Epithelial cell of proximal tubule (primary cell): ENCODE measurements at regions not wholly inside any gene's neighbourhood (a gene's known extent, or its start where the extent isn't known, plus 50 kb on each side); places are given as distances from the start of the nearest gene placed in this dataset.
A peak's percentile ranks its signal among the peaks of the same experiment; 100 is the strongest.
"Not testable (repeated sequence)": the region's sequence is repeated elsewhere in the genome, so short reads cannot be mapped to it uniquely, and the experiment has no call there.

ENCODE experiments used
- DNase-seq: peaks from one replicate; pipeline ENCODE4 v3.0.0-alpha.2; 2011; ENCODE audit warnings: low read depth
- H3K4me3 ChIP-seq: 2 replicates; pipeline ENCODE4 v1.5.1; 2011; ENCODE audit warnings: low read depth, mild to moderate bottlenecking, low read length
- TF ChIP-seq, protein P1 (sequence below): conservative IDR thresholded peaks from 2 replicates; pipeline ENCODE4 v1.5.1; 2012; ENCODE audit warnings: low read depth, mild to moderate bottlenecking, low read length

DNA sequence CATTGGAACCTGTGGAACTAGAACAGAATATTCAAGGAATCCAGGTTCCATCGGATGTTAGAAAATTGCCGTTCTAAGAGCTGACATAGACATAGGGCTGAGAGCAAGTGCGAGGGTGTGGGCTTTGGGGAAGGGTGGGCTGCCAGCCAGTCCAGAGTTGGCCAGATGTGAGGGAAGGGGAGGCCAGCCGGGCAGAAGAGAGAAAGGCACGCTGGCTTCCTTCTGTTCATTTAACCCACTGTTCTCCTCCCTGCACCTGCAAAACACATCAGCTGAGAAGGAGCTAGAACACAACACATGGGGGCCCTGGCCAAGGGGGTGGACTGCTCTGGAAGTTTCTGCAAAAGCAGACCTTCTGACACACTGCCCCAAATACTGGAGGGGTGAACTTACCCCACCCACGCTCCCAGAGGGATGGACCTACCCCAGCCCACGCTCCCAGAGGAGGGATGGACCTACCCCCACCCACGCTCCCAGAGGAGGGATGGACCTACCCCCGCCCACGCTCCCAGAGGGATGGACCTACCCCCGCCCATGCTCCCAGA lies 98.0 kb downstream of the SHANK2 start:
- TF ChIP-seq, protein P1, sequence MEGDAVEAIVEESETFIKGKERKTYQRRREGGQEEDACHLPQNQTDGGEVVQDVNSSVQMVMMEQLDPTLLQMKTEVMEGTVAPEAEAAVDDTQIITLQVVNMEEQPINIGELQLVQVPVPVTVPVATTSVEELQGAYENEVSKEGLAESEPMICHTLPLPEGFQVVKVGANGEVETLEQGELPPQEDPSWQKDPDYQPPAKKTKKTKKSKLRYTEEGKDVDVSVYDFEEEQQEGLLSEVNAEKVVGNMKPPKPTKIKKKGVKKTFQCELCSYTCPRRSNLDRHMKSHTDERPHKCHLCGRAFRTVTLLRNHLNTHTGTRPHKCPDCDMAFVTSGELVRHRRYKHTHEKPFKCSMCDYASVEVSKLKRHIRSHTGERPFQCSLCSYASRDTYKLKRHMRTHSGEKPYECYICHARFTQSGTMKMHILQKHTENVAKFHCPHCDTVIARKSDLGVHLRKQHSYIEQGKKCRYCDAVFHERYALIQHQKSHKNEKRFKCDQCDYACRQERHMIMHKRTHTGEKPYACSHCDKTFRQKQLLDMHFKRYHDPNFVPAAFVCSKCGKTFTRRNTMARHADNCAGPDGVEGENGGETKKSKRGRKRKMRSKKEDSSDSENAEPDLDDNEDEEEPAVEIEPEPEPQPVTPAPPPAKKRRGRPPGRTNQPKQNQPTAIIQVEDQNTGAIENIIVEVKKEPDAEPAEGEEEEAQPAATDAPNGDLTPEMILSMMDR = no peak
- DNase-seq = no peak

DNA sequence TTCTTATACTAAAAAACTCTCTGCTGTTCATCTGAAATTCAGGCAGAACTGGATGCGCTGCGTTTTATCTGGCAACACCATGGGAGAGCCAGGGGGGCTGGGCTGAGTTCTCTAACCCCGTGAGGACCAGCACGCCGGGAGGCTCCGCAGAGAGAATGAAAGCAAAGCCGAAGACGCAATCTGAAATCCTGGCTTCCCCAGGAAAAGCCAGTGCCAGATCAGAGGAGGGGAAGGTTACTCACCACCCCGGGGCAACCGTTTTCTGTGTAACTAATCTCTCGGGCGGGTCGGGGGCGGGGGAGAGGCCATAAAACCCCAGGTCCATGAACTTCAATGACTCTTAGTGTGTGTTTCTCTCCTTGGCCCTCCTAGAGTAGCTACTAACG lies 99.4 kb downstream of the SHANK2 start:
- peak; percentile 40 for DNase-seq
- peak overlapping the region; percentile 46 for H3K4me3 ChIP-seq

More for the DNA sequence above, 98.0 kb downstream of the SHANK2 start:
- no peak overlapping the region for H3K4me3 ChIP-seq

DNA sequence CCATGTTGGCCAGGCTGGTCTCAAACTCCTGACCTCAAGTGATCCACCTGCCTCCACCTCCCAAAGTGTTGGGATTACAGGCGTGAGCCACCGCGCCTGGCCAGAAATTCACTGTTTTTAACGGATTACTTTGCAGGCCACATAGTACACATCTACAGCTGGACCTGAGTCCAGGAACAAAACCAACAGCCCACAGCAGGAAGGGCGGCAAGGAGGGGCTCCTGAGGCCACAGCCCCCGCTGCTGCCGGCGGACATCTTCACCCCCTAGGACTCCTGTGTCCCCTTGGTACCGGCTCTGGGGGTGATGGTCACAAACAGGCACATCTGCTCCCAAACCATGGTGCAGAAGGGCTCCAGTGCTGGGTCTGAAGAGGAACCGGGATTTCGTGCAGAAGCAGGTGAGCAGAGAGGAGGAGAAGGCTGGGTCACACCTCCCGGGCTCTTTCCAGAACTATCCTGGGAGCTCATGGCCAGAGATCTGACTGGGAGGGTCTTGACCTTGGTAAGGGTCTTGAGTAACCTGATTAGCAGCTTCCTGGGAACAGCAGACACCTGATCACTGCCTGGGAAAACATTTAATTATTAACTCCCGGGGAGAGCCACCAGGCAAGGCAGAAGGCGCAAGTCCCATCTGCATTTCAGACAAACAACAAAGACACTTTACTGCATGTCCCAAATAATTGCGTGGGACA lies 99.9 kb downstream of the SHANK2 start:
- H3K4me3 ChIP-seq = peak overlapping the region; percentile 46
- DNase-seq = not testable (repeated sequence)

More for the DNA sequence above, 99.4 kb downstream of the SHANK2 start:
- TF ChIP-seq, protein P1 = no peak

DNA sequence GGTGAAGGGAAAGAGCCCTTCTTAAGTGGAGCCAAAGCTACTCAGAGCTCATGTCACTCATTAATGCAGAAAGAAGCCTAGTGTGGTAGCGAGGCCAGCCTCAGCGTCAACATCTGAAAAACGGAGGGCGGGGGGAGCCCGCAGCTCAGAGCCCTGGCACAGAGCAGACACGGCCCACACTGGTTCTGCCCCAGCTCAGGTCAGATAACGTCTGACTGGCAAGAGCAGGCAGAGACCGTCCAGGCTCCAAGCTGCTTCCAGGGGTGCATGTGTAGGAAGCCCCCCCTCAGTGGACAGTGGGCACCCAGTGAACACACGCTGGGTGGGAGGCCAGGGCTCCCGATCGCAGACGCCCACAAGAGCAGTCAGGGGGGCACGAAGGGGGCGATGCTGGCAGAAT lies 100.8 kb downstream of the SHANK2 start:
- TF ChIP-seq, protein P1 = no peak
- no peak overlapping the region for H3K4me3 ChIP-seq
- DNase-seq = no peak

DNA sequence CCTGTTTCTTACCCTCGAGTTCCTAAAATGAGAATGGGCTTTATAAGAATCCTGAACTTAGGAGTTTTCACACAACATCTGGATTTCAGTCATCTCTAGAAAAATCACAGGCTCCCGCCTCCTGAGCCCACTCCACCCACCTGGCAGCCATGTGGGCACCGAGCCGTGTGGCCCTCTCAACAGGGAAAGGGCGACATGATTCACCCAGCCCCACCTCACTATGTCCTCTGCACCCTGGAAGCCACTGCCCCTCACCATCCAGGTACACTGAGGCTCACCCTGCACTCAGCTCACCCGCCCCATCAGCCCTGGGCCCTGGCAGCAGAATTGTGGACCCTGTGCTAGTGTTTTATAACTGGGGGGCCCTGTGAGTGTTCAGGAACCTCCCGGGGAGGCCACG lies 101.5 kb downstream of the SHANK2 start:
- DNase-seq = no peak
- no peak overlapping the region for H3K4me3 ChIP-seq
- TF ChIP-seq, protein P1 = no peak

DNA sequence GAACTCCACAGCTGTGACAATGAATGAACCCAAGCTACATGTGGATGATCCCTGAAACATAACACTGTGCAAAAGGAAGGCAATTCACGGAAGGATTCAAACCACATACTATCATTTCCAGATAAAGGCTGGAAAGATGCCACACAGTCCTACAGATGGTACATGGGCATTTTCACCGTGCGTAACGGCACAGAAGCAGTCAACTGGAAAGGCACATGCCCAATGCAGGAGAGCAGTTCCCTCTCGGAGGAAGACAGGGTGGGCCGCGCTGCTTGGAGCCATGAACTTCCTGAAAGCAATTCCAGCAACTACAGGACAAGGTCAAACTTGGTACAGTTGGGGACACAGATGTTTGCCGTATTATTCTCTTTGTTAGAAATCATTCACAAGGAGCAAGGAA lies 103.7 kb downstream of the SHANK2 start:
- TF ChIP-seq, protein P1 = no peak
- H3K4me3 ChIP-seq = no peak overlapping the region
- DNase-seq = no peak

DNA sequence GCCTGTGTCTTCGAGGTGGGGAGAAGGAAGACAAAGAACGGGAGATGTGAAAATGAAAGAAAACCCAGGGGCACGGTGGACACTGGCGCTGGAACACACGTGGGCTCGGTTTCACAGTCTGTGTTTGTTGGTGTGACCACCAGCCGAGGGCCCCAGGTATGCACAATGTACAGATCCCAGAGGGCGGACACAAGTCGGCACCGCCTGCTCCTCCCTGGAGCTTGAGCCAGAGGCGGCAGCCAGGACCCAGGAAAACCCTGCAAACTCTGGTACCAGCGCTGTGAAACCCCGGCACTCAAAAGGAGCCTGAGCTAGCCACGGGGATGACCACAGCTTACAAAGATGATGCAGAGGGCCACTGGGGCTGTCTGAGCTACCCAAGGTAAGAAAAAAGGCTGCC lies 105.0 kb downstream of the SHANK2 start:
- TF ChIP-seq, protein P1 = no peak
- DNase-seq = no peak
- H3K4me3 ChIP-seq = no peak overlapping the region
